GM12878 (cell line): ENCODE measurements at regions not wholly inside any gene's neighbourhood (a gene's known extent, or its start where the extent isn't known, plus 50 kb on each side); places are given as distances from the start of the nearest gene placed in this dataset.

Experiments used
- ATAC-seq: fragments of 200-7000 bp; cut with Tn5 transposase; 3 replicates; pipeline ENCODE4 v1.9.1; 2020; ENCODE audit warnings: mild to moderate bottlenecking, moderate library complexity
- BruUV-seq: library from RNA; stranded (reverse); fragments of 400-500 nt; replicated peaks from 2 replicates; lab custom pipeline; 2021; lab: Mats Ljungman, UMichigan
- CTCF ChIA-PET: fragments of 300-600 bp; sonication (Branson Sonifier 250); formaldehyde crosslinking; extraction: SDS; loops from one replicate; lab custom pipeline; 2021; ENCODE audit warnings: inconsistent platforms; lab: Yijun Ruan, JAX
- POLR2A ChIA-PET: fragments of 350-600 bp; formaldehyde crosslinking; extraction: SDS; loops from one replicate; lab custom pipeline; 2021; ENCODE audit warnings: inconsistent platforms; lab: Charles Lee
- RAD21 ChIA-PET: fragments of 300-600 bp; sonication (Branson Sonifier 250); formaldehyde crosslinking; loops from one replicate; lab custom pipeline; 2023; ENCODE audit warnings: antibody characterized with exemption; ENCODE audit not compliant: unreplicated experiment; lab: Charles Lee
- SMC1A ChIA-PET: fragments of 300-600 bp; sonication (Branson Sonifier 250); formaldehyde crosslinking; loops from one replicate; lab custom pipeline; 2023; ENCODE audit not compliant: unreplicated experiment, uncharacterized antibody; lab: Charles Lee
- DNase-seq: peaks from one replicate; pipeline ENCODE4 v3.0.0-alpha.2; 2011; ENCODE audit warnings: low read depth, low spot score
- FAIRE-seq: peaks from 3 replicates; lab custom pipeline; 2011; peaks lifted over from hg19 to GRCh38; lab: Jason Lieb, UNC
- H2AFZ ChIP-seq: 2 replicates; pipeline ENCODE4 v1.6.0; 2011; ENCODE audit warnings: low read depth, low read length, control low read depth; ENCODE audit not compliant: control insufficient read depth
- H3K27ac ChIP-seq: 2 replicates; pipeline ENCODE4 v1.5.1; 2011; ENCODE audit warnings: control low read depth; ENCODE audit not compliant: control insufficient read depth, insufficient read depth
- H3K27me3 ChIP-seq, 2 experiments: replicated peaks in 1 of 2; 2 replicates each; pipeline versions ENCODE4 v1.6.0 to v1.6.1; 2011; ENCODE audit warnings: low read length in 1 of 2; ENCODE audit not compliant: control insufficient read depth in 2 of 2, insufficient read depth in 2 of 2
- H3K36me3 ChIP-seq, 2 experiments: 2 replicates each; pipeline ENCODE4 v1.5.1; 2011; ENCODE audit warnings: low read length in 1 of 2; ENCODE audit not compliant: control insufficient read depth in 2 of 2, insufficient read depth in 2 of 2
- H3K4me1 ChIP-seq: 2 replicates; pipeline ENCODE4 v1.6.1; 2011; ENCODE audit warnings: mild to moderate bottlenecking, low read length, moderate library complexity, mixed read lengths; ENCODE audit not compliant: control insufficient read depth, insufficient read depth
- H3K4me2 ChIP-seq: 2 replicates; pipeline ENCODE4 v1.6.0; 2011; ENCODE audit warnings: control low read depth; ENCODE audit not compliant: control insufficient read depth, insufficient read depth
- H3K4me3 ChIP-seq: fragments of 200-600 bp; sonication (generic); 2 replicates; pipeline ENCODE4 v1.5.1; 2016
- H3K79me2 ChIP-seq: 2 replicates; pipeline ENCODE4 v1.6.0; 2011; ENCODE audit warnings: low read length; ENCODE audit not compliant: control insufficient read depth, insufficient read depth
- H3K9ac ChIP-seq: 2 replicates; pipeline ENCODE4 v1.8.0; 2011; ENCODE audit warnings: low read length, control low read depth, mixed read lengths; ENCODE audit not compliant: control insufficient read depth, insufficient read depth
- H3K9me3 ChIP-seq: replicated peaks from 3 replicates; pipeline ENCODE4 v1.5.1; 2011; ENCODE audit warnings: mild to moderate bottlenecking, low read length; ENCODE audit not compliant: control insufficient read depth, insufficient read depth
- H4K20me1 ChIP-seq: 2 replicates; pipeline ENCODE4 v1.6.0; 2011; ENCODE audit not compliant: control insufficient read depth, insufficient read depth
- CEBPB ChIP-seq, 2 experiments: fragments of 150-350 bp in 1 of 2; IDR thresholded peaks; 2 replicates each; pipeline ENCODE4 v1.6.1; 2012 to 2014; ENCODE audit warnings: low read depth in 2 of 2, low read length in 2 of 2, borderline replicate concordance in 1 of 2, inconsistent platforms in 1 of 2
- CEBPZ ChIP-seq: fragments of 150-350 bp; IDR thresholded peaks from 2 replicates; pipeline ENCODE4 v1.6.1; 2016; ENCODE audit warnings: low read depth, low read length
- FOXK2 ChIP-seq: fragments of 450-650 bp; IDR thresholded peaks from 2 replicates; pipeline ENCODE4 v1.6.1; 2017; ENCODE audit warnings: mild to moderate bottlenecking, moderate library complexity
- IKZF2 ChIP-seq, 2 experiments: fragments of 450-650 bp; IDR thresholded peaks; 2 replicates each; pipeline ENCODE4 v1.6.1; 2017; ENCODE audit warnings: mild to moderate bottlenecking in 2 of 2, moderate library complexity in 2 of 2
- KLF5 ChIP-seq: fragments of 450-650 bp; IDR thresholded peaks from 2 replicates; pipeline ENCODE4 v1.6.1; 2014; ENCODE audit warnings: mild to moderate bottlenecking; ENCODE audit not compliant: partially characterized antibody
- MEF2B ChIP-seq: fragments of 450-650 bp; IDR thresholded peaks from 2 replicates; pipeline ENCODE4 v1.6.1; 2018; ENCODE audit warnings: mild to moderate bottlenecking, moderate library complexity; ENCODE audit not compliant: partially characterized antibody, poor library complexity, severe bottlenecking
- NFIC ChIP-seq: IDR thresholded peaks from 2 replicates; pipeline ENCODE4 v1.6.1; 2012; ENCODE audit warnings: low read depth, mild to moderate bottlenecking, inconsistent platforms, low read length, moderate library complexity
- NFYA ChIP-seq: IDR thresholded peaks from 2 replicates; pipeline ENCODE4 v1.6.1; 2011; ENCODE audit warnings: low read depth, mild to moderate bottlenecking, low read length, improper control_type of control experiment, borderline replicate concordance
- PAX5 ChIP-seq: IDR thresholded peaks from 2 replicates; pipeline ENCODE4 v1.6.1; 2011; ENCODE audit warnings: low read depth, low read length, borderline replicate concordance
- PBX3 ChIP-seq: IDR thresholded peaks from 2 replicates; pipeline ENCODE4 v1.6.1; 2011; ENCODE audit warnings: mild to moderate bottlenecking, low read depth, low read length, moderate library complexity; ENCODE audit not compliant: insufficient replicate concordance
- RELB ChIP-seq: fragments of 450-650 bp; IDR thresholded peaks from 2 replicates; pipeline ENCODE4 v1.6.1; 2017; ENCODE audit warnings: low read depth, mild to moderate bottlenecking, moderate library complexity
- SRF ChIP-seq, 2 experiments: IDR thresholded peaks; 2 replicates each; pipeline ENCODE4 v1.6.1; 2011; ENCODE audit warnings: low read depth in 2 of 2, low read length in 2 of 2, mild to moderate bottlenecking in 1 of 2, moderate library complexity in 1 of 2
- ZNF207 ChIP-seq: fragments of 450-650 bp; IDR thresholded peaks from 2 replicates; pipeline ENCODE4 v1.6.1; 2014; ENCODE audit warnings: antibody characterized with exemption, mild to moderate bottlenecking, borderline replicate concordance
- ZZZ3 ChIP-seq: IDR thresholded peaks from 2 replicates; pipeline ENCODE4 v1.6.1; 2011; ENCODE audit warnings: low read depth; ENCODE audit not compliant: control insufficient read depth, insufficient read length
- WGBS: methylation state at CpG from one replicate; pipeline ENCODE4 v1.1.6; 2016; ENCODE audit warnings: low lambda C conversion rate; ENCODE audit not compliant: insufficient replicate concordance, insufficient coverage; ENCODE audit errors: missing lambda C conversion rate; 5-methylcytosine and 5-hydroxymethylcytosine counted together
- in situ Hi-C: fragments of 300-500 bp; cut with MboI; formaldehyde crosslinking; loops from 9 replicates; pipeline ENCODE4 v1.14.3; 2018; ENCODE audit warnings: mixed read lengths
- intact Hi-C: fragments of 100-400 bp; cut with micrococcal nuclease; formaldehyde crosslinking; loops from one replicate; pipeline ENCODE4 v1.14.2; 2022; ENCODE audit not compliant: unreplicated experiment
- TF ChIP-seq, protein P1 (sequence below): fragments of 450-650 bp; formaldehyde crosslinking; IDR thresholded peaks from 2 replicates; pipeline ENCODE4 v1.5.0; 2022; ENCODE audit warnings: mild to moderate bottlenecking, missing genetic modification characterization

GRCh38 chr3:190926619-190927018 is 64.1 kb upstream of the GMNC start:
- intact Hi-C loops (no loop called here), in situ Hi-C loops (no loop called here)
- FAIRE-seq: no peak
- ChIA-PET SMC1A (no interaction called here), RAD21 (no interaction called here), POLR2A (no interaction called here), CTCF (interaction anchor here (1.4 kb wide), 1 partner anchor 11 kb away, joined by 3 read pairs; no protein-coding TSS in a partner anchor)
- Histone ChIP-seq H3K79me2 (no peaks in the 10 kb centered on the region), H3K27me3 (no peaks in the 10 kb centered on the region), H2AFZ (no peak overlapping the region), H3K36me3 (no peaks in the 10 kb centered on the region), H3K27ac (no peak overlapping the region), H4K20me1 (no peaks in the 10 kb centered on the region), H3K4me2 (no peak overlapping the region), H3K9ac (no peak overlapping the region), H3K4me1 (no peaks in the 10 kb centered on the region), H3K4me3 (no peak overlapping the region), H3K9me3 (no peaks in the 10 kb centered on the region)
- no peak for DNase-seq
- no TSS peak for BruUV-seq
- no peak for ATAC-seq
- 0% methylated on average over 3 of the region's 3 CpGs for WGBS
- TF ChIP-seq NFYA (no peak), FOXK2 (no peak), IKZF2 (IDR thresholded peaks at IDR 0.05) (no peak), ZZZ3 (no peak), SRF (IDR thresholded peaks at IDR 0.05; ENCODE audit: low read depth in 2 of 2, low read length in 2 of 2) (no peak), MEF2B (no peak), PAX5 (no peak), ZNF207 (no peak), KLF5 (no peak), CEBPZ (no peak), PBX3 (no peak), NFIC (no peak), RELB (no peak), CEBPB (IDR thresholded peaks at IDR 0.05; ENCODE audit: borderline replicate concordance in 1 of 2, low read depth in 2 of 2, low read length in 2 of 2) (no peak)
- TF ChIP-seq, protein P1, sequence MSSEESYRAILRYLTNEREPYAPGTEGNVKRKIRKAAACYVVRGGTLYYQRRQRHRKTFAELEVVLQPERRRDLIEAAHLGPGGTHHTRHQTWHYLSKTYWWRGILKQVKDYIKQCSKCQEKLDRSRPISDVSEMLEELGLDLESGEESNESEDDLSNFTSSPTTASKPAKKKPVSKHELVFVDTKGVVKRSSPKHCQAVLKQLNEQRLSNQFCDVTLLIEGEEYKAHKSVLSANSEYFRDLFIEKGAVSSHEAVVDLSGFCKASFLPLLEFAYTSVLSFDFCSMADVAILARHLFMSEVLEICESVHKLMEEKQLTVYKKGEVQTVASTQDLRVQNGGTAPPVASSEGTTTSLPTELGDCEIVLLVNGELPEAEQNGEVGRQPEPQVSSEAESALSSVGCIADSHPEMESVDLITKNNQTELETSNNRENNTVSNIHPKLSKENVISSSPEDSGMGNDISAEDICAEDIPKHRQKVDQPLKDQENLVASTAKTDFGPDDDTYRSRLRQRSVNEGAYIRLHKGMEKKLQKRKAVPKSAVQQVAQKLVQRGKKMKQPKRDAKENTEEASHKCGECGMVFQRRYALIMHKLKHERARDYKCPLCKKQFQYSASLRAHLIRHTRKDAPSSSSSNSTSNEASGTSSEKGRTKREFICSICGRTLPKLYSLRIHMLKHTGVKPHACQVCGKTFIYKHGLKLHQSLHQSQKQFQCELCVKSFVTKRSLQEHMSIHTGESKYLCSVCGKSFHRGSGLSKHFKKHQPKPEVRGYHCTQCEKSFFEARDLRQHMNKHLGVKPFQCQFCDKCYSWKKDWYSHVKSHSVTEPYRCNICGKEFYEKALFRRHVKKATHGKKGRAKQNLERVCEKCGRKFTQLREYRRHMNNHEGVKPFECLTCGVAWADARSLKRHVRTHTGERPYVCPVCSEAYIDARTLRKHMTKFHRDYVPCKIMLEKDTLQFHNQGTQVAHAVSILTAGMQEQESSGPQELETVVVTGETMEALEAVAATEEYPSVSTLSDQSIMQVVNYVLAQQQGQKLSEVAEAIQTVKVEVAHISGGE: no peak
